CD4-positive, alpha-beta T cell (primary cell): ENCODE measurements at regions not wholly inside any gene's neighbourhood (a gene's known extent, or its start where the extent isn't known, plus 50 kb on each side); places are given as distances from the start of the nearest gene placed in this dataset.

Source experiments
- ATAC-seq: fragments of 200-7000 bp; cut with Tn5 transposase; one replicate; pipeline ENCODE4 v1.10.0; 2022; ENCODE audit warnings: mild to moderate bottlenecking; ENCODE audit not compliant: poor library complexity
- CTCF ChIA-PET: fragments of 350-600 bp; sonication (Branson Sonifier 250); formaldehyde crosslinking; loops from one replicate; lab custom pipeline; 2021; ENCODE audit warnings: antibody characterized with exemption, inconsistent platforms; lab: Charles Lee
- POLR2A ChIA-PET: fragments of 350-600 bp; sonication (Branson Sonifier 250); formaldehyde crosslinking; loops from one replicate; lab custom pipeline; 2021; ENCODE audit warnings: antibody characterized with exemption, inconsistent platforms; lab: Charles Lee
- DNase-seq, 14 experiments: peaks; one replicate each; pipeline ENCODE4 v3.0.0-alpha.2; 2013 to 2020; ENCODE audit warnings: mixed read lengths in 2 of 14
- H3K27ac ChIP-seq, 2 donors: one replicate each; pipeline versions ENCODE4 v1.5.1 to v1.7.0; 2013; ENCODE audit warnings: low read length in 2 of 2, low read depth in 1 of 2, mild to moderate bottlenecking in 1 of 2
- H3K27me3 ChIP-seq, 2 experiments: 1 replicate in 1 of 2; 2 replicates in 1 of 2; pipeline versions ENCODE4 v1.6.1 to v1.7.0; 2013; ENCODE audit warnings: low read length in 2 of 2, control low read depth in 1 of 2, mild to moderate bottlenecking in 1 of 2, moderate library complexity in 1 of 2; ENCODE audit not compliant: insufficient read depth in 2 of 2, control insufficient read depth in 1 of 2
- H3K36me3 ChIP-seq: one replicate; pipeline ENCODE4 v1.6.1; 2013; ENCODE audit warnings: low read length, control low read depth; ENCODE audit not compliant: insufficient read depth
- H3K4me1 ChIP-seq: one replicate; pipeline ENCODE4 v1.6.1; 2013; ENCODE audit warnings: low read length, control low read depth; ENCODE audit not compliant: insufficient read depth
- H3K4me3 ChIP-seq: one replicate; pipeline ENCODE4 v1.5.1; 2013; ENCODE audit warnings: mild to moderate bottlenecking, low read length, moderate library complexity
- H3K9me3 ChIP-seq, 2 experiments: 1 replicate in 1 of 2; 2 replicates in 1 of 2; pipeline versions ENCODE4 v1.6.1 to v1.7.0; 2013; ENCODE audit warnings: low read length in 2 of 2, mild to moderate bottlenecking in 2 of 2, control low read depth in 1 of 2, moderate library complexity in 1 of 2; ENCODE audit not compliant: control insufficient read depth in 1 of 2, insufficient read depth in 1 of 2
- H3K27ac Mint-ChIP-seq: one replicate; pipeline ENCODE4 v1.8.0; 2020; ENCODE audit warnings: mixed read lengths
- H3K27me3 Mint-ChIP-seq: one replicate; pipeline ENCODE4 v1.8.0; 2021; ENCODE audit warnings: mixed read lengths
- H3K36me3 Mint-ChIP-seq: one replicate; pipeline ENCODE4 v1.8.0; 2021; ENCODE audit warnings: low read depth, mixed read lengths
- H3K4me1 Mint-ChIP-seq: one replicate; pipeline ENCODE4 v1.8.0; 2021; ENCODE audit warnings: low read depth, mixed read lengths
- H3K4me3 Mint-ChIP-seq: one replicate; pipeline ENCODE4 v1.8.0; 2020; ENCODE audit warnings: mild to moderate bottlenecking, mixed read lengths
- H3K9me3 Mint-ChIP-seq: one replicate; pipeline ENCODE4 v1.8.0; 2020; ENCODE audit warnings: mixed read lengths
- CTCF ChIP-seq: fragments of 200-600 bp; IDR thresholded peaks from one replicate; pipeline ENCODE4 v1.8.0; 2022; ENCODE audit warnings: antibody characterized with exemption, mild to moderate bottlenecking
- intact Hi-C, 2 experiments: fragments of 100-400 bp; cut with DNase I in 1 of 2; cut with micrococcal nuclease in 1 of 2; formaldehyde crosslinking; loops; one replicate each; pipeline versions ENCODE4 v1.15.1 to v1.9.0; 2023 to 2025; cut with DNase I, micrococcal nuclease

GRCh38 chr2:8151888-8152287, 530.0 kb upstream of the ID2 start:
- ChIA-PET CTCF (no interaction called here), POLR2A (no interaction called here)
- H3K4me3 ChIP-seq: no peak overlapping the region
- no peaks in the 10 kb centered on the region for H3K9me3 ChIP-seq
- Mint-ChIP-seq H3K4me3 (no peak overlapping the region), H3K9me3 (no peaks in the 10 kb centered on the region), H3K36me3 (no peaks in the 10 kb centered on the region), H3K27ac (no peak overlapping the region), H3K4me1 (no peaks in the 10 kb centered on the region), H3K27me3 (no peaks in the 10 kb centered on the region)
- no peak overlapping the region for H3K27ac ChIP-seq
- DNase-seq: no peak
- peaks cover 5% of the 10 kb centered on the region for H3K4me1 ChIP-seq
- H3K36me3 ChIP-seq: no peaks in the 10 kb centered on the region
- intact Hi-C loops: no loop called here
- no peaks in the 10 kb centered on the region for H3K27me3 ChIP-seq
- no peak for ATAC-seq
- no peak for TF ChIP-seq CTCF

- no peak for TF ChIP-seq CTCF
- Mint-ChIP-seq H3K4me3 (no peak overlapping the region), H3K27ac (no peak overlapping the region), H3K27me3 (no peaks in the 10 kb centered on the region), H3K36me3 (no peaks in the 10 kb centered on the region), H3K4me1 (no peaks in the 10 kb centered on the region), H3K9me3 (no peaks in the 10 kb centered on the region)
- H3K9me3 ChIP-seq: no peaks in the 10 kb centered on the region
- DNase-seq (peak in 2 of 14 experiments; percentile 26 to 39), ATAC-seq (no peak)
- intact Hi-C loops: no loop called here
- CTCF ChIA-PET: no interaction called here
- H3K4me3 ChIP-seq: no peak overlapping the region
- no peak overlapping the region for H3K27ac ChIP-seq
- POLR2A ChIA-PET: no interaction called here
- H3K27me3 ChIP-seq: no peaks in the 10 kb centered on the region
- H3K36me3 ChIP-seq: no peaks in the 10 kb centered on the region
- peaks cover 5% of the 10 kb centered on the region for H3K4me1 ChIP-seq
Observed at GRCh38 chr2:8152392-8153257, 529.2 kb upstream of the ID2 start.

- intact Hi-C loops: no loop called here
- Histone ChIP-seq H3K27ac (no peak overlapping the region), H3K4me3 (no peak overlapping the region), H3K27me3 (no peaks in the 10 kb centered on the region), H3K36me3 (no peaks in the 10 kb centered on the region), H3K4me1 (peaks cover 5% of the 10 kb centered on the region), H3K9me3 (no peaks in the 10 kb centered on the region)
- Mint-ChIP-seq H3K9me3 (no peaks in the 10 kb centered on the region), H3K27ac (no peak overlapping the region), H3K4me1 (no peaks in the 10 kb centered on the region), H3K4me3 (no peak overlapping the region), H3K27me3 (no peaks in the 10 kb centered on the region), H3K36me3 (no peaks in the 10 kb centered on the region)
- TF ChIP-seq CTCF: no peak
- DNase-seq (no peak), ATAC-seq (no peak)
- ChIA-PET POLR2A (no interaction called here), CTCF (no interaction called here)
Observed at GRCh38 chr2:8153258-8153718, 528.6 kb upstream of the ID2 start.
